NB4 (cell line): ENCODE measurements at regions not wholly inside any gene's neighbourhood (a gene's known extent, or its start where the extent isn't known, plus 50 kb on each side); places are given as distances from the start of the nearest gene placed in this dataset.
A peak's percentile ranks its signal among the peaks of the same experiment; 100 is the strongest.

ENCODE experiments used
- DNase-seq: peaks from one replicate; pipeline ENCODE4 v3.0.0; 2010; ENCODE audit warnings: low read depth
- H3K4me3 ChIP-seq: one replicate; pipeline ENCODE4 v1.5.1; 2011; ENCODE audit warnings: mild to moderate bottlenecking, low read depth, low read length, moderate library complexity
- CTCF ChIP-seq: IDR thresholded peaks from one replicate; pipeline ENCODE4 v1.5.1; 2012; ENCODE audit warnings: low read depth, low read length
- MAX ChIP-seq: IDR thresholded peaks from 2 replicates; pipeline ENCODE4 v1.6.1; 2011; ENCODE audit warnings: low read depth, low read length
- MYC ChIP-seq: IDR thresholded peaks from 2 replicates; pipeline ENCODE4 v1.6.1; 2011; ENCODE audit warnings: low read depth, low read length
- POLR2A ChIP-seq: IDR thresholded peaks from 2 replicates; pipeline ENCODE4 v1.6.1; 2011; ENCODE audit warnings: mild to moderate bottlenecking; ENCODE audit not compliant: insufficient read length; ENCODE audit errors: extremely low read depth

- TF ChIP-seq MAX (no peak), MYC (no peak), POLR2A (no peak), CTCF (no peak)
- no peak for DNase-seq
- H3K4me3 ChIP-seq, result no peak overlapping the region
These were observed 1191.3 kb upstream of the C9orf72 start for GRCh38 chr9:28764532-28764931.

- no peak for TF ChIP-seq MAX
- TF ChIP-seq POLR2A, result no peak
- no peak for TF ChIP-seq CTCF
- no peak for TF ChIP-seq MYC
- H3K4me3 ChIP-seq, result no peak overlapping the region
- no peak for DNase-seq
These were observed 1196.9 kb upstream of the C9orf72 start for GRCh38 chr9:28770226-28770625.

GRCh38 chr9:28770827-28771226, 1197.5 kb upstream of the C9orf72 start:
- TF ChIP-seq MYC (no peak), MAX (no peak), CTCF (no peak), POLR2A (no peak)
- no peak for DNase-seq
- H3K4me3 ChIP-seq, result no peak overlapping the region

- DNase-seq, result peak; percentile 63
- no peak overlapping the region for H3K4me3 ChIP-seq
- TF ChIP-seq MAX (no peak), CTCF (peak; percentile 77)
These were observed 1201.4 kb upstream of the C9orf72 start for GRCh38 chr9:28774433-28775235.

GRCh38 chr9:28779243-28779642, 1206.0 kb upstream of the C9orf72 start:
- TF ChIP-seq MAX (no peak), MYC (no peak), CTCF (no peak)
- H3K4me3 ChIP-seq, result no peak overlapping the region
- DNase-seq, result no peak

- no peak for TF ChIP-seq MYC
- no peak for DNase-seq
- H3K4me3 ChIP-seq, result no peak overlapping the region
These were observed 1208.2 kb upstream of the C9orf72 start for GRCh38 chr9:28781481-28781880.
